Tibial nerve (tissue), 4 donors: ENCODE measurements at regions not wholly inside any gene's neighbourhood (a gene's known extent, or its start where the extent isn't known, plus 50 kb on each side); places are given as distances from the start of the nearest gene placed in this dataset.

Source experiments
- EP300 ChIP-seq, 2 donors: sonication (generic); formaldehyde crosslinking; IDR thresholded peaks; one replicate each; pipeline ENCODE4 v1.6.1; 2017; ENCODE audit warnings: antibody characterized with exemption in 2 of 2, mild to moderate bottlenecking in 1 of 2
- TF ChIP-seq, protein P1 (sequence below), 5 experiments: fragments of 200-600 bp in 3 of 5; fragments of 450-650 bp in 2 of 5; sonication (generic) in 3 of 5; IDR thresholded peaks; one replicate each; pipeline ENCODE4 v1.5.1; 2016 to 2019; ENCODE audit warnings: antibody characterized with exemption in 5 of 5, mild to moderate bottlenecking in 3 of 5, moderate library complexity in 2 of 5

DNA sequence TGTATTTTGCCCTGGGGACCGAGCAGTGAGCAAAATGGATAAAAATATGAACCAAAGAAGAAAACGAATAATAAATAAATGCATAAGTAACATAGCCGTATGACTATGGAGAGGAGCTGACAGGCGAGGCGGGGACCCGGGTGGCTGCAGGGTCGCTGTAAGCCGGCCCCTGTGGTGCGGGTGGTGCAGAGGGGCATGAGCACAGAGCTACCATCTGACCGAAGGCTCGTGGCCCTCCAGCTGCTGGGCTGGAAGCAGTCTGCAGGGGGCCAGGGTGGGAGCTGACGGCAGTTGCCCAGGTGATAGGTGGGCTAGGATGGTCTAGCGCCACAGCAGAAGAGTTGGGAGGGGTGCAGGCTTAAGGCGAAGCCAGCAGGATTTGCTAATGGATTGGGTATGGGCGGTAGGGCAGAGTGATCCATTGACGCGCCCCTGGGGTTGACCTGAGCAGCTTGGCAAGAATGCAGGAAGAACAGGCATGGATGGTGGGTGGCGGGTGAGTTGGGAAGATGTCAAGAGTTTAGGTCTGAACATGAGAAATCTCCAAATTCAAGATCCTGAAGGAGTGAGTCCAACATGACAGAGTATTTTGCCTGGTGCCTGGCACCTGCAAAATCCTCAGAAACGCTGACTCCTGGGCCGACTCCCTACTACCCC is 228.0 kb downstream of the FOXL1 start:
- TF ChIP-seq, protein P1, sequence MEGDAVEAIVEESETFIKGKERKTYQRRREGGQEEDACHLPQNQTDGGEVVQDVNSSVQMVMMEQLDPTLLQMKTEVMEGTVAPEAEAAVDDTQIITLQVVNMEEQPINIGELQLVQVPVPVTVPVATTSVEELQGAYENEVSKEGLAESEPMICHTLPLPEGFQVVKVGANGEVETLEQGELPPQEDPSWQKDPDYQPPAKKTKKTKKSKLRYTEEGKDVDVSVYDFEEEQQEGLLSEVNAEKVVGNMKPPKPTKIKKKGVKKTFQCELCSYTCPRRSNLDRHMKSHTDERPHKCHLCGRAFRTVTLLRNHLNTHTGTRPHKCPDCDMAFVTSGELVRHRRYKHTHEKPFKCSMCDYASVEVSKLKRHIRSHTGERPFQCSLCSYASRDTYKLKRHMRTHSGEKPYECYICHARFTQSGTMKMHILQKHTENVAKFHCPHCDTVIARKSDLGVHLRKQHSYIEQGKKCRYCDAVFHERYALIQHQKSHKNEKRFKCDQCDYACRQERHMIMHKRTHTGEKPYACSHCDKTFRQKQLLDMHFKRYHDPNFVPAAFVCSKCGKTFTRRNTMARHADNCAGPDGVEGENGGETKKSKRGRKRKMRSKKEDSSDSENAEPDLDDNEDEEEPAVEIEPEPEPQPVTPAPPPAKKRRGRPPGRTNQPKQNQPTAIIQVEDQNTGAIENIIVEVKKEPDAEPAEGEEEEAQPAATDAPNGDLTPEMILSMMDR (IDR thresholded peaks at IDR 0.05): no peak
- no peak for TF ChIP-seq EP300 (IDR thresholded peaks at IDR 0.05)
